ENCODE measurements at regions not wholly inside any gene's neighbourhood (a gene's known extent, or its start where the extent isn't known, plus 50 kb on each side); places are given as distances from the start of the nearest gene placed in this dataset.

DNA sequence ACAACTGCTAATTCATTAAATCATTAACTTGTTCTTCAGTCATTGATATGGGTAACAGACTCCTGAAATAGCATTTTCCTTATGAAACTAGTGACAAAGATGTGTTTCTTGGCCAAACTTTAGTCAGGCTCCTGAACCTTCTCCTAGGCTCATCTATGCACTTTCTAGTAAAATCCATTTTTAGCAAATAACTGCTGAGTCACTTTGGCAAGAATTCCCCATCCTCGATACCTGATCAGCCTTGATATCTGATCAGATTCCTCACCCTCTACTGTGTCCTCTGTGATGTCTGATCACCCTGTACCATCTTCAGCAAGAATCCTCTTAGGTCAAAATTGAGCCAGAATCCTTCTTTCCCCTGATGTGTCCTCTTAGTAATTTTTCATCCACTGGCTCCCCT, 161.2 kb upstream of the TAPT1 start:
- no peak for TF ChIP-seq POLR2A (IDR thresholded peaks at IDR 0.05; ENCODE audit: low read depth, low read length)
- TF ChIP-seq POLR2AphosphoS5 (IDR thresholded peaks at IDR 0.05; ENCODE audit: low read depth, low read length) = no peak
